ENCODE measurements at regions not wholly inside any gene's neighbourhood (a gene's known extent, or its start where the extent isn't known, plus 50 kb on each side); places are given as distances from the start of the nearest gene placed in this dataset.
"Not testable (repeated sequence)": the region's sequence is repeated elsewhere in the genome, so short reads cannot be mapped to it uniquely, and the experiment has no call there.

- no peak overlapping the region for H3K4me3 ChIP-seq (ENCODE audit: low read depth in 1 of 2, low read length in 2 of 2)
- no peak overlapping the region for H3K27ac ChIP-seq (ENCODE audit: low read length)
- peaks cover 0 to 7% of the 10 kb centered on the region in 2 donors for H3K9me3 ChIP-seq (ENCODE audit: control insufficient read depth in 1 of 2, low read length in 2 of 2)
- H3K36me3 ChIP-seq (ENCODE audit: control insufficient read depth in 1 of 2, insufficient read depth in 2 of 2, low read length in 2 of 2), result no peaks in the 10 kb centered on the region
- no peaks in the 10 kb centered on the region for H3K4me1 ChIP-seq (ENCODE audit: control insufficient read depth in 1 of 2, insufficient read depth in 2 of 2, low read length in 2 of 2)
- no peaks in the 10 kb centered on the region for H3K27me3 ChIP-seq (ENCODE audit: low read depth, low read length)
Observed at GRCh38 chr1:59195151-59195550, 101.7 kb upstream of the FGGY start.

- Histone ChIP-seq H3K27ac (ENCODE audit: low read length) (no peak overlapping the region), H3K4me1 (ENCODE audit: control insufficient read depth in 1 of 2, insufficient read depth in 2 of 2, low read length in 2 of 2) (no peaks in the 10 kb centered on the region), H3K9me3 (ENCODE audit: control insufficient read depth in 1 of 2, low read length in 2 of 2) (peaks cover 0 to 4% of the 10 kb centered on the region in 2 donors), H3K36me3 (ENCODE audit: control insufficient read depth in 1 of 2, insufficient read depth in 2 of 2, low read length in 2 of 2) (no peaks in the 10 kb centered on the region), H3K4me3 (ENCODE audit: low read depth in 1 of 2, low read length in 2 of 2) (no peak overlapping the region), H3K27me3 (ENCODE audit: low read depth, low read length) (no peaks in the 10 kb centered on the region)
Observed at GRCh38 chr1:59198564-59198963, 98.3 kb upstream of the FGGY start.

DNA sequence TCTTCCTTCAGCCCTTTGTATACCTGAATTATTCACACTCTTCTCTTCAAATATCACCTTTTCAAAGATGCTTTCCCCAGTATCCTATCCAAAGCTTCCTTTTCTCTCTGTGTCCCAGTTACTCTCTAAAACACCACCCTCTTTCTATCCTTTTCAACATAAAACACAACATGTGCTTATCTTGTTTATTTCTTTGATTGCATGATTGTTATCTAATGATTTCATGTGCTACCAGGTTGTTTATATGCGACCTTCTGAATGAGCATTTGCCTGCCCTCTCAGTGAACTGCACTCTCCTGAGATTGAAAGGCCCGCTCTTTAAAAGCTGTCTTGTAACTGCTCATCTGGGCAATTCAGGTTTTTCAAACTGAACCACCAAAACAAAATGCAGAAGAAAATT lies 97.7 kb upstream of the FGGY start:
- Histone ChIP-seq H3K36me3 (ENCODE audit: control insufficient read depth in 1 of 2, insufficient read depth in 2 of 2, low read length in 2 of 2) (no peaks in the 10 kb centered on the region), H3K4me1 (ENCODE audit: control insufficient read depth in 1 of 2, insufficient read depth in 2 of 2, low read length in 2 of 2) (no peaks in the 10 kb centered on the region), H3K27ac (ENCODE audit: low read length) (no peak overlapping the region), H3K27me3 (ENCODE audit: low read depth, low read length) (no peaks in the 10 kb centered on the region), H3K4me3 (ENCODE audit: low read depth in 1 of 2, low read length in 2 of 2) (no peak overlapping the region), H3K9me3 (ENCODE audit: control insufficient read depth in 1 of 2, low read length in 2 of 2) (no peaks in the 10 kb centered on the region)

DNA sequence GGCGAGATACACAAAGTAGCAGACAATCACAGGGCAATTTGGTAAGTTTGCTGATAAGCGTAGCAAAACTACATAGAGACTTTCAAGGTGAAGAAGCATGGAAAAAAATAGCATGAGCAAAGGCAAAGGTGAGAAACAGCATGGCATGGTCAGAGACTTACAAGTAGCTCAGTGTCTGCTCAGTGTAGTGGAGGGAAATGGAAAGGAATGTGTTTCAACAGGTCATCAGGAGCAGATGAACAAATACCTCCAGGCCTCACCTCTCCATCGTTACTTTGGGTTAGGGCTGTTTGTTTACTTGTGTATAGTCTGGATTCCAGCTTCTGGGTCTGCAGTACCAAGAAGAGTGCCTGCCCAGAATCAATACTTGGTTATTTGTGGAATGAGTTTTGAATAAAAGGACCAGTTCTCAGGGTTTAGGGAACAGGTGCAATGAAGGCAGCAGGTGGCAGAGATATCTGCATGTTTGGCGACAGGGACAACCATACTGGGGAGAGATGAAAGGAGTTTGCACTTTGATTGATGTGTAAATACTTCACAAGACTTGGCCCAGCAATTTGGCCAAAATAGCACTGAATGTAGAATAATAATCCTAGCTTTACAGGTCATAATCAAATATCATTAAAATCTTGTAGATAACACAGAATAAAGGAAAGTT lies 97.0 kb upstream of the FGGY start:
- H3K9me3 ChIP-seq (ENCODE audit: control insufficient read depth in 1 of 2, low read length in 2 of 2), result peaks cover 0 to 3% of the 10 kb centered on the region in 2 donors
- H3K27me3 ChIP-seq (ENCODE audit: low read depth, low read length), result no peaks in the 10 kb centered on the region
- H3K27ac ChIP-seq (ENCODE audit: low read length), result no peak overlapping the region
- no peaks in the 10 kb centered on the region for H3K36me3 ChIP-seq (ENCODE audit: control insufficient read depth in 1 of 2, insufficient read depth in 2 of 2, low read length in 2 of 2)
- no peak overlapping the region for H3K4me3 ChIP-seq (ENCODE audit: low read depth in 1 of 2, low read length in 2 of 2)
- H3K4me1 ChIP-seq (ENCODE audit: control insufficient read depth in 1 of 2, insufficient read depth in 2 of 2, low read length in 2 of 2), result no peaks in the 10 kb centered on the region

DNA sequence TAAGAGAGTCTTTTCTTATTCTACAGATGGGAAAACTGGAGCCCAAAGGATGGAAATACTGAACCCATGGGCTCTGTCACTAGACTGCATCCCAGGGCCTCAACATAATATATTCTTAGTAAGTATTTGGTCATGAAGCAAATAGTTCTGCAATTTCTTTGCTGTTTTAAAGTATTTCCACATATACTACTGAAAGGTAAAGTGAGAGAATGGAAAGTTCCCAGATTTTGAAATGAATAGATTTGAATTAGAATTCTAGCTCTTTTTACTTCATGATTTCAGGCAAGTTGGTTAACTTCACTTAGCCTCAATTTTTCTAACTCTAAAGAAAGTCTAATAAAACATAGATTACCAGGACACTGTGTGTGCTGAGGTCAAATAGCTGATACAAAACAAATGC lies 95.6 kb upstream of the FGGY start:
- H3K27me3 ChIP-seq (ENCODE audit: low read depth, low read length), result no peaks in the 10 kb centered on the region
- H3K27ac ChIP-seq (ENCODE audit: low read length), result no peak overlapping the region
- no peaks in the 10 kb centered on the region for H3K36me3 ChIP-seq (ENCODE audit: control insufficient read depth in 1 of 2, insufficient read depth in 2 of 2, low read length in 2 of 2)
- H3K4me1 ChIP-seq (ENCODE audit: control insufficient read depth in 1 of 2, insufficient read depth in 2 of 2, low read length in 2 of 2), result no peaks in the 10 kb centered on the region
- H3K4me3 ChIP-seq (ENCODE audit: low read depth in 1 of 2, low read length in 2 of 2), result no peak overlapping the region
- peaks cover 0 to 4% of the 10 kb centered on the region in 2 donors for H3K9me3 ChIP-seq (ENCODE audit: control insufficient read depth in 1 of 2, low read length in 2 of 2)

- no peak overlapping the region for H3K27ac ChIP-seq (ENCODE audit: low read length)
- no peaks in the 10 kb centered on the region for H3K27me3 ChIP-seq (ENCODE audit: low read depth, low read length)
- peaks cover 0 to 4% of the 10 kb centered on the region in 2 donors for H3K9me3 ChIP-seq (ENCODE audit: control insufficient read depth in 1 of 2, low read length in 2 of 2)
- no peak overlapping the region for H3K4me3 ChIP-seq (ENCODE audit: low read depth in 1 of 2, low read length in 2 of 2)
- no peaks in the 10 kb centered on the region for H3K4me1 ChIP-seq (ENCODE audit: control insufficient read depth in 1 of 2, insufficient read depth in 2 of 2, low read length in 2 of 2)
- no peaks in the 10 kb centered on the region for H3K36me3 ChIP-seq (ENCODE audit: control insufficient read depth in 1 of 2, insufficient read depth in 2 of 2, low read length in 2 of 2)
Observed at GRCh38 chr1:59202455-59202854, 94.4 kb upstream of the FGGY start.

DNA sequence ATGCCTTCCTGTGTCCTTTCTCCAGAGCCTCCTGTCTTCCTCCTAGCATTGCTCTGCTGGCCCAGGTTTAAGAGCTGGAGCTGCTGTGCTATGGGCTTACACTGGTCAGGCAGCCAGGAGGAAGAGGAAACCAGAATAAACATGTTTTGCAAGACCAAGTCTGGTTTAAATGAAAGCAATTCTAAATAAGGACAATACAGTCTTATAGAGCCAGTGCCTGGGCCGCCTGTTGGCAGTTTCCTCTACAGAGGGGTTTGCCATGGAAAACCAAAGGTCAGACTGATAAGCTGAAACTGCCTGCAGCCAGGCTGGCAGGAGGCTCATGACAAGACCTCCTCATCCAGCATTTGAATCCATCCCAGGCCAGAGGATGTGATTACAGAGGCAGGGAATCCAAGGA lies 92.9 kb upstream of the FGGY start:
- Histone ChIP-seq H3K36me3 (ENCODE audit: control insufficient read depth in 1 of 2, insufficient read depth in 2 of 2, low read length in 2 of 2) (no peaks in the 10 kb centered on the region), H3K27ac (ENCODE audit: low read length) (no peak overlapping the region), H3K9me3 (ENCODE audit: control insufficient read depth in 1 of 2, low read length in 2 of 2) (peaks cover 0 to 4% of the 10 kb centered on the region in 2 donors), H3K4me3 (ENCODE audit: low read depth in 1 of 2, low read length in 2 of 2) (no peak overlapping the region), H3K27me3 (ENCODE audit: low read depth, low read length) (no peaks in the 10 kb centered on the region), H3K4me1 (ENCODE audit: control insufficient read depth in 1 of 2, insufficient read depth in 2 of 2, low read length in 2 of 2) (no peaks in the 10 kb centered on the region)

- H3K9me3 ChIP-seq (ENCODE audit: control insufficient read depth in 1 of 2, low read length in 2 of 2); H3K36me3 ChIP-seq (ENCODE audit: control insufficient read depth in 1 of 2, insufficient read depth in 2 of 2, low read length in 2 of 2); H3K4me3 ChIP-seq (ENCODE audit: low read depth in 1 of 2, low read length in 2 of 2); H3K27me3 ChIP-seq (ENCODE audit: low read depth, low read length); H3K27ac ChIP-seq (ENCODE audit: low read length); H3K4me1 ChIP-seq (ENCODE audit: control insufficient read depth in 1 of 2, insufficient read depth in 2 of 2, low read length in 2 of 2): not testable (repeated sequence)
Observed at GRCh38 chr1:59206616-59207015, 90.3 kb upstream of the FGGY start.

DNA sequence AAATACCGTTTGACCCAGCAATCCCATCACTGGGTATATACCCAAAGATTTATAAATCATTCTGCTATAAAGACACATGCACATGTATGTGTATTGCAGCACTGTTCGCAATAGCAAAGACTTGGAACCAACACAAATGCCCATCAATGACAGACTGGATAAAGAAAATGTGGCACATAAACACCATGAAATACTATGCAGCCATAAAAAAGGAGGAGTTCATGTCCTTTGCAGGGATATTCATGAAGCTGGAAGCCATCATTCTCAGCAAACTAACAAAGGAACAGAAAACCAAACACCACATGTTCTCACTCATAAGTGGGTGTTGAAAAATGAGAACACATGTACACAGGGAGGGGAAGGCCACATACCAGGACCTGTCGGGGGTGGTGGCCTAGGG lies 86.5 kb upstream of the FGGY start:
- H3K4me3 ChIP-seq (ENCODE audit: low read depth in 1 of 2, low read length in 2 of 2); H3K36me3 ChIP-seq (ENCODE audit: control insufficient read depth in 1 of 2, insufficient read depth in 2 of 2, low read length in 2 of 2); H3K4me1 ChIP-seq (ENCODE audit: control insufficient read depth in 1 of 2, insufficient read depth in 2 of 2, low read length in 2 of 2); H3K27ac ChIP-seq (ENCODE audit: low read length); H3K27me3 ChIP-seq (ENCODE audit: low read depth, low read length); H3K9me3 ChIP-seq (ENCODE audit: control insufficient read depth in 1 of 2, low read length in 2 of 2): not testable (repeated sequence)

DNA sequence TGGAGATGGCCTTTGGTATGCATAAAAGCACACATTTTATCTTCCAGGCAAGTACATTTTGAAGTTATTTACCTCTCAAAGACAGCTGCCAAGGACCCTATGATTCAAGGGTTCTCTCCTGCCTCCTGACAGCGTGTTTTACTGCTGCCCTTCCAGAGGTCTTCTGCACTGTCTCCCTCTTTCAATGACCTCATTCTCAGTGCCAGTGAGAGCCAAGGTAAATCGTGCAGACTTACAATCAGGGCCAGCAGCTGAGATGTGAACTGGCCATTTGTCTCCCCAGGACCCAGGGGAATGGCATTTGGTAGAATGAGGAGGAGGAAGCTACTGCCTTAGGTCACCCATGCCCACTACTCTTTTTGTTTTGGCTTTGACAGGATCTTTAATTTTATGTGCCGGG lies 84.2 kb upstream of the FGGY start:
- Histone ChIP-seq H3K27me3 (ENCODE audit: low read depth, low read length) (no peaks in the 10 kb centered on the region), H3K27ac (ENCODE audit: low read length) (no peak overlapping the region), H3K4me1 (ENCODE audit: control insufficient read depth in 1 of 2, insufficient read depth in 2 of 2, low read length in 2 of 2) (no peaks in the 10 kb centered on the region), H3K4me3 (ENCODE audit: low read depth in 1 of 2, low read length in 2 of 2) (no peak overlapping the region), H3K36me3 (ENCODE audit: control insufficient read depth in 1 of 2, insufficient read depth in 2 of 2, low read length in 2 of 2) (no peaks in the 10 kb centered on the region), H3K9me3 (ENCODE audit: control insufficient read depth in 1 of 2, low read length in 2 of 2) (no peaks in the 10 kb centered on the region)

- Histone ChIP-seq H3K27ac (ENCODE audit: low read length) (no peak overlapping the region), H3K4me1 (ENCODE audit: control insufficient read depth in 1 of 2, insufficient read depth in 2 of 2, low read length in 2 of 2) (no peaks in the 10 kb centered on the region), H3K27me3 (ENCODE audit: low read depth, low read length) (no peaks in the 10 kb centered on the region), H3K4me3 (ENCODE audit: low read depth in 1 of 2, low read length in 2 of 2) (no peak overlapping the region), H3K9me3 (ENCODE audit: control insufficient read depth in 1 of 2, low read length in 2 of 2) (no peaks in the 10 kb centered on the region), H3K36me3 (ENCODE audit: control insufficient read depth in 1 of 2, insufficient read depth in 2 of 2, low read length in 2 of 2) (no peaks in the 10 kb centered on the region)
Observed at GRCh38 chr1:59214248-59215208, 82.4 kb upstream of the FGGY start.

Measured in muscle layer of duodenum (tissue), 2 donors.